ENCODE measurements at regions not wholly inside any gene's neighbourhood (a gene's known extent, or its start where the extent isn't known, plus 50 kb on each side); places are given as distances from the start of the nearest gene placed in this dataset.
A peak's percentile ranks its signal among the peaks of the same experiment; 100 is the strongest.
"Not testable (repeated sequence)": the region's sequence is repeated elsewhere in the genome, so short reads cannot be mapped to it uniquely, and the experiment has no call there.

DNA sequence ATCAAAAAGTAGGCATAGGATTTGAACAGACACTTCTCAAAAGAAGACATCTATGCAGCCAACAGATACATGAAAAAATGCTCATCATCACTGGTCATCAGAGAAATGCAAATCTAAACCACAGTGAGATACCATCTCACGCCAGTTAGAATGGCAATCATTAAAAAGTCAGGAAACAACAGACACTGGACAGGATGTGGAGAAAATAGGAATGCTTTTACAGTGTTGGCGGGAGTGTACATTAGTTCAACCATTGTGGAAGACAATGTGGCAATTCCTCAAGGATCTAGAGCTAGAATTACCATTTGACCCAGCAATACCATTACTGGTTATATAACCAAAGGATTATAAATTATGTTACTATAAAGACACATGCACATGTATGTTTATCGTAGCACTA is 424.0 kb downstream of the SATB2 start:
- not testable (repeated sequence) for DNase-seq (ENCODE audit: low read depth)

DNA sequence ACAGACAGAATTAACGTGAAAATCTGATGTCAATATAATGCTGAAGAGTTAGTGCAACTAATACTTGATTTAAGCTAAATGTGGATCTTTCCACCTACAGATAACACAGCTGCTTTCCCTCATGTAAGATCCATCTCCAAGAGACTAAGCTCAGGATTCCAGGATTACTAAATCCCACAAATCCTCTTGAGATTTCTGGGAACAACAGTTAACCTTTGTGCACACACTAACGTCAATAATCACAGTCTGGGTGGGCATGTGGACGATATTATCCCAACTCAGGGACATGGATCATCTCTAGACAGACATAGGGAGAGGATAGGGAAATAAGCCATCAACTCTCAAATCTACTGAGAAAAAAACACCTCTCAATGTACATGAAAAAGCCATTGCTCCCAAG is 432.6 kb downstream of the SATB2 start:
- DNase-seq (ENCODE audit: low read depth): no peak

DNA sequence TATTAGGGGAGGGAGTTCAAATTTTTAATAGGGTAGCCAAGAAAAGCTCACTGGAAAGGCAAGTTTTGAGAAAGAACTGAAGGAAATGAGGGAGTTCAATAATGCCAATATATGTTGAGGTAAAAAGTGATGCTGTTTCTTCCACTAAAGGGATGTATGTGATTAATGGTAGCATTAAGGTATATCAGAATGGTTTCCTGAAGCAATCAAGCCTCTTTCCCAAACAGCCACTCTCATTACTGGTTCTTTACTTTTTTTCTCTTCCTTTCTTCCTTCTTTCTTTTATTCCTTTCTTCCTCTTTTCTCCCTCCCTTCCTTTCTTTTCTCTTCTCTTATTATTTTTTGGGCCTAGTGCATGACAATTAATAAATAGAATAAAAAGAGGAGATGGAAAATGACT is 433.5 kb downstream of the SATB2 start:
- no peak for DNase-seq (ENCODE audit: low read depth)

DNA sequence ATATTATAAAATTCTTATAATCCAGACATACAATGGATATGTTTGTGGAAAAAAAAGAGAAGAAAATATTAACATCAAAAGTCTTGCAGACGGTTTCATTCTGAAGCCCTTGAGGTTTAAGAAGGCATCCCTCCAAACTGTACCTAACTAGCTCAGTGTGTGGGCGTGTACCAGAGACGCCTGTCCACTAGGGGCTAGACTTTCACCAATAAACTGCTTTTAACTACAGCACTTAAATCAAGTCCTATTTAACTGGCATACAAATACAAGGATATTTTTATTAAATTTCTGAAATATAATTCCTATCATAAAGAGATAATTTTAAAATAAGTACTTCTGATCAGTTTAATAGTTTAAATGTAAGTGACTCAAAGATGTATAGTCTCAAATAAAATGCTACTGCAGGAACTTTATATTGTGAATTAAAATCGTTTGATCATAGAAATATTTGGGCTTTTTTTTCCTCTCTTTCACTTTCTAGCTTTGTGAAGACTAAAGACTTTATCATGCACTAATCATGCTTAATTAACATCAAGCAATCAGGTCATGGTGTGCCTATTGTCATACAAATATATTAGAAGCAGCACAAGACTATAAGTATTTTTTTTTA is 437.7 kb downstream of the SATB2 start:
- DNase-seq (ENCODE audit: low read depth): peak; percentile 46

DNA sequence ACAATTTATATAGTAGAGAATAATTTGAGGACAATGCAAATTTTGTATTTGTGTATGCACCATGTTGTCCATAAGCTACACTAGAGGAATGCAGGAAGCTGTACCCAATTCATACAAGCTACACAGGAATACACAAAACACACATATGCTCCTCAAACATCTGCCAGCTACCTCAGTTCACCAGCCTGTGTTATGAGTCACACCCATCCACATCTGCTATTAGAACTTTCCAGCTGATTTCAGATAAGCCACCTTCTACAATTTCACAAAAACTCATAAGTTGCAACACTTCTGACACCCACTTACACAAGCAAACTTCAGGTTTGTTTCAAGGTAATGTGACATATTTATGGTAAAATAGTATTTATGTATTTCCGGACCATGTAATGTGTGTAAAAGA is 438.9 kb downstream of the SATB2 start:
- DNase-seq (ENCODE audit: low read depth): no peak

DNA sequence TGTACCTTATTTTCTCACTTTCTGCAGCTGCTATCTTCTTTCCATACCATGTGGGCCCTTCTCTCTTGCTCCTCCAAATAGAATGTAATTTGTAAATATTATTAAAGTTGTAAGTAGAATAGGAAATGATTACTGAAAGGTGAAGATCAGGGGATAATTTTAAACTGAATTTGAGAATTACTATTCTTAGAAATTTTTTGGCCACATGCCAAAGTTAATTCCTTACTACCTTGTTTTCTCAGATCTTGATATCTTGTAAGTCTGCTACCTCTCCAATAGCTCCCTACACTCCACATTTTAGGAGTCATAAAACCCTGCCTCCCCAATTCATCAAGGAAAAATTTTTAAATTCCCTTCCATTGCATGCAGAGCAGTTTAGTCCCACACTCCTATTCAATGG is 442.7 kb downstream of the SATB2 start:
- no peak for DNase-seq (ENCODE audit: low read depth)

DNA sequence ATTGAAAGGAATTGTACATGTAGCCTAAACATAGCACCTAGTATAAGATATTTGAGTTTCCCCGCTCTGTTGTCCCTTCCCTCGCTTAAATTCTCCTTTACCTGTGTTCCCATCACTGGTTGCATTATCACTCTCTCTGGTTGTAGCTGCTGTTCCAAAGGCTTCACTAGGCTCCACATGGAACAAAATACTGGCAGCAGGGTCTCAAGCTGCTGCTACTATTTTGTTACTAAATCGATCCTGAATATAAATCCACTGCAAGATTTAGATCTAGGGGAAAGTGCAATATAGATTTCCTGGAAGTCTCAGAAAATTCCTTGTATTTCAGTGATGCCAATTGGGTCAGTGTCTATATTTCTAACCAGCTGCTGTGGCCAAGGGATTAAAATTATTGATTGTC is 443.5 kb downstream of the SATB2 start:
- DNase-seq (ENCODE audit: low read depth): no peak

DNA sequence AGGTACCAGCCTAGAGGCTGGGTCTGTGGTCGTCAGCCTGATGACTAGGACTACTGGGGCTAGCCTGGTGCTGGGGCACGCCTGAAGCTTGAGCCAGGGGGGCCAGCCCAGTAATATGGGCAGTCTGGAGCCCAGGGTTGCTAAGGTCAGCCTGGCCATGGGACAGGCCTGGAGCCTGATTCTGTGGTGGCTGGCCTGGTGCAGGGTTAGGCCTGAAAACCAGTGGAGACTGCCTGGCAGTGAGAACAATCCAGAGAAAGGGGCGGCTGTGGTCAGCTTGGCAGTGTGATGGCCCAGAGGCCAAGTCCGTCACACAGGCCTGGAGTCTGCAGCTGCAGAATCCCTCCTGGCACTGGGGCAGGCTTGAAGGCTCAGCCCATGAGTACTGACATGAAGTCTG is 445.8 kb downstream of the SATB2 start:
- DNase-seq (ENCODE audit: low read depth): no peak

DNA sequence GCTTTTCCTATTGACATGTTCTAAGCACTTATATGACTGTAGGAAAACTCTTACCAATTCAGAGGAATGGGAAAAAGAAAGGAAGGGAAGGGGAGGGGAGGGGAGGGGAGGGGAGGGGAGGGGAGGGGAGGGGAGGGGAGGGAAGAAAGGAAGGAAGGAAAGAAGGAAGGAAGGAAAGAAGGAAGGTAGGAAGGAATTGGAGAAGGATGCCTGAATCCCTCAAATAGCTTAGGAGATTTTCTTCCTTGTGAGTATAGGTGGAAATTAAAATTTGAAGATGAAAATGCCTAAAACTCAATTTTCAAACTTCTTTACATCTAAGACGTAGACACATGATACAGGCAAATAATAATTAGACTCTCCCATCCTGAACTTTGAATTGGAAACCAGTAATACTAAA is 463.1 kb downstream of the SATB2 start:
- no peak for DNase-seq (ENCODE audit: low read depth)

DNA sequence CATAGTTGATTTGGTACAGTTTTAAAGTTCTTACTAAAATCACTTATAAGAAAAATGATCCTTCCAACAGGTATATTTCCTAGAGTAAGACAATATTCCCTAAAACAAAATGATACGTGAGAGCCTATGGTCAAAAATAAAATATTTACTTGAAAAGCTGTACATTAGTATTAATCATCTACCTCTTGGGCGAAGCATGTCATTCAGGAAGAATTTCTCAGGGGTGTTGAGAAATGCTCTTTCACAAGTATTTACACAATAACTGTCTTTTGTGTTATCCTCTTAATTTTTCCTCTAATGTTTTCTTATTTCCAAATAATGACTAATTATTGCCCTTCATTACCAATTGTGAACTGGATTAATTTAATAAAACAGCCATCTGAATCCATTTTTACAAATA is 466.3 kb downstream of the SATB2 start:
- DNase-seq (ENCODE audit: low read depth): no peak

DNA sequence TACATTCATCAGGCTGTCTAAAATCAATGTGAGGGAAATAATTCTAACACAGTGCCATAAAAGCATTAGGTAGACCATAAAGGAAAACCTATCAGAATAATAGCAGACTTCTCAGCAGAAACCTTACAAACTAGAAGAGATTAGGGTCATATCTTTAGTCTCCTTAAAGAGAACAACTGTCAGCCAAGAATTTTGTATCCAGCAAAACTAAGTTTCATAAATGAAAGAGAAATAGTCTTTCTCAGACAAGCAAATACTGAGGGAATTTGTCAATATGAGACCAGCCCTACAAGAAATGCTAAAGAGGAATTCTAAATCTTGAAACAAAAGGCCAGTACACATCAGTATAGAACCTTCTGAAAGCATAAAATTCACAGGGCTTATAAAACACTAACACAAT is 482.0 kb downstream of the SATB2 start:
- no peak for DNase-seq (ENCODE audit: low read depth)

DNA sequence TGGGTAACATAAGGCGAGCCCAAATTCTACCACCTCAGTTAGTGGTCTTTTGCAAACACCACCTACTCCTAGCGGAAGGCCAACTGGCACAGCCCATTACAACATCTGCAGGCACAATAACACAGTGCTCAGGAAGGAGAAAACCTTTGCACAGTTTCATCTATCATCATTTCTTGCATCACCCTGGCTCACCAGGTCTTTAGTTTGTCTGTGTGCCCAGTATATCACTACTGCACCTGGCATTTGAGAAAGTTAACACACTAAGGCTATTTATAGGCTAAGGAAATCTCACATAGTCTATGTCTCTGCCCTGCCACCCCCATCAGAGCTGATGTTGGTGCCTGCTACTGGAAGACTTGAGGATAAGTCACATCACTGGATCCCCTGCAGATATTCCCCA is 484.0 kb downstream of the SATB2 start:
- no peak for DNase-seq (ENCODE audit: low read depth)

DNA sequence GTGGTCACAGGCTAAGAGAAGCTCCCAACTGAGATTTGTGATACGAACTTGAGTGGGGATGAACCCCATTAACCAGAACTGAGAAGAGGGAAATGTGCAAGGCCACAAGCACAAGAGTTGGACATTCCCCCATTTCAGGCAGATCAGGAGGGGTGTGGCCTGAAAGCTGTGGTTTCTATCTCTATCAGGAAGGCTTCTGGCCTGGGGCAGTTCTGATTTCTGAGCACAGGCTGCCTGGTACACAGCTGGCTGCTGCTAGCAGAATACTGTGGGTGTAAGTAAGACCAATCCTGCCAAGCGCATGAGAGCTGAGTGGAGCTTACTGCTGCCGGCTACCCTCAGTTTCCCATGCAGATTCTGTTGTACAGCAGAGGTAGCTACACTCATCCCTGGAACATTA is 484.6 kb downstream of the SATB2 start:
- DNase-seq (ENCODE audit: low read depth): no peak

DNA sequence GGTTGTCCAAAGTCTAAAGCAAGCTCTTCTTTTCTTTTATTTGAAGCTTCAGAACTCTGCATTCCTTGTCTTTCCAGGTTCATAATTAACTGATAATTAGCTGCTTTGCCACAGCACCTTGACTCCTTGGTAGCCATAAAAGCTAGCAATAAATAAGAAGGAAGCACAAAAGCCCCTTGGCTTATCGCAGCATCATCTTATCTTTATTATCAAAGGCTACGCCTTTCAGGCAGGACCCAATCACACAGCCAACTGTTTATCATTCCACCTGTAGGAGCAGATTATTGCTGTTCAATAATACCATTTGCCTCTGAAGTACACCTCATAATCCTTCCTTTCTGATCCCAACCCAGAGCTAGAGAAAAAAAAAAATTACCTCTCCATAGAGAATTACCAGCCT is 489.2 kb downstream of the SATB2 start:
- no peak for DNase-seq (ENCODE audit: low read depth)

DNA sequence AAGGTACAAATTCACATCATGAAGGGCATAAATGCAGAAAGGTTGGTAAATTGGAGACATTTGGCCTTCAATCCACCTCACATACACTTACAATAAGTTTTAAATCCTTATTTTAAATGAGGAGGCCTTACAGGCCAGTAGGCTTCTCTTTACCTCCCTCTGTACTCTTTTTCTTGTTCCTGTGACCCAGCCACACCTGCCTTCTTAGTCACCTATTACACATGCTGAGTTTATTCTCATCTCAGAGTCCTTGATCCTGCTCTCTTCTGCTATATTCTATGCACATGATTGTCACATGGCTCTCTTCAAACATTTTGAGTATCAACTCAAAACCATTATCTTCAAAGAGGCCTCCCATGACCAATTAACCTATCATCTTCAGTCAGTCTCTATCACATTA is 491.5 kb downstream of the SATB2 start:
- DNase-seq (ENCODE audit: low read depth): no peak

DNA sequence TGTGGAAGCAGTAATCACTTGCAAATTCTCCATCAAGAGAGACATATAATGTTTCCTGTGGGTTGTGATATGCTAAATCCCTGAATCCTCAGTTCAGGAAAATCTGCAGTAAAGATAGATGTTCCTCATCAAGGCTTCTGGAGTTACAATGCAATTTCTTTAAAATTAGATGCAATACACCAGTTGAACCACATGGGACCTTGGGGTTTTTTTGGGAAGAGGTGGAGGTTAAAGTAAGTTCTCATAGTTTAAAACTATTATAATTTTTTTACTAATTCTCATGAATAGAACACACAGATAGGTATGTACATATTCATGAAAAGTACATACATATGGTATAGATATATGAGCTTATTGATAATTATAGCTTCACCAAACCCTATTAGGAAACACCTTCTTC is 496.2 kb downstream of the SATB2 start:
- DNase-seq (ENCODE audit: low read depth): no peak

DNA sequence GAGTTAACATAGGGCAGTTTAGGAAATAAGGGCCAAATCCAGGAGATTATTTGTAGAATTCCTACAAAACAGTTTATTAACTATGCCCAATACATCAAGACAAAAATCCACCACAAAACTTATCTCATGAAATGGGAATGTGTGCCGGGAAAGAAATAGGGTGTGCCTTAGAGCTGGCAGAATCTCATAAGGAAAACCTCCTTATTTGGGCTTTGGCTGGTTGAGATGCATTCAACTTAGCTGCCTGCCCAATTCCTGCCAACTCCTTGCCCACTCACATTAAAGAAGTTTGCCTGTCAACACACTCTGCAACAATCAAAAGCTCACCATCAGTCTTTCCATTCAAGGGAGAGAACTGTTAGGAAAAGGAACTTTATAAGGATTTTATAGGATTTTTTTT is 500.6 kb downstream of the SATB2 start:
- DNase-seq (ENCODE audit: low read depth): no peak

DNA sequence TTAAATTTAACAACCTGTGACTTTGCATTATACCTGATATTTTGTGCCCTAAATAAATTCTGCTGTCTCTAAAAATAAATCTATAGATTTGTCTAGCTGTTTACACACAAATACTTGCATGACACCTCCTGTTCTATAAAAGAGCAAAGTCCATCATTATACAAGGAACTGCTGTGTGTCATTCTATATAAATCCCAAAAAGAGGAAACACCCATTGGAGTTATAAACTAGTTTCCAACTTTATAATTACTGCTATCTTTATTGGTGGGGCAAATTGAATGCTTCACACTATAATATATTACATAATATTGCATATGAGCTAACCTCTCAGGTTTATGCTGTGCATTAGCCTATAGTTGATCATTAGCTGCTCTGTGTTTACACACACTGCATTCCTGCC is 504.4 kb downstream of the SATB2 start:
- no peak for DNase-seq (ENCODE audit: low read depth)

DNA sequence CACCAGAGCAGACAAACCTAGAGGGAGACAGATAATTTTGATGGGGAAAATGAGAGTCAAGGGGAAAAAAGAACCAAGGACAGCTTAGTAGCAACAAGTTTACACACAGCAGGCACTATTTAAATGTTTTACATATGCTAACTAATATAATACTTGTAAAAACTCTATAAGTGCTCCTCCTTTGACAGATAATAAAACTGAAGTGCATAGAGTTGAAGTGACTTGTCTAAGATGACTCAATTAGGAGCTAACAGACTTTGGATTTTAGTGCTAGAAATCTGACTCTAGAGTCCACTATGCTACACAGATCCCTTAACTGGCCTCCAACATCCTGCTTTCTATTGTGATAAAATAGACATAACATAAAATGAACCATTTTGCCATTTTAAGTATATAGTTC is 506.9 kb downstream of the SATB2 start:
- no peak for DNase-seq (ENCODE audit: low read depth)

DNA sequence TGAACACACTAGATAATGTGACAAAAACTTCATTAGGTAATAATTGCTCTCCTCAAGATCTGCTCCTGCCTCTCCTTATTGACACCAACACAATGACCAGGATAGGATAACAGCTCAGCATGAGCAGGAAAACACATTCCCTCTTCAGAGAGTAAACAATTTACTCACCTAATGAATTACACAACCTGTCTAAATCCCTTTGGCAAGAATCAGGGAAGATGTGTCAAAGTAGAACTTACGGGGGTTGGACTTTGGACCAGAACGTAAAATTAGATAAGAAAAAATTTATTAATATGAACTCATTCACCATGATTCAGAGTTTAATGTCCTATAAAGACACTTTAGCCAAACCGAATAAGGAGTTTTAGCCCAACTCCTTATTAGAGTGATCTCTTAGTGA is 512.2 kb downstream of the SATB2 start:
- DNase-seq (ENCODE audit: low read depth): no peak

DNA sequence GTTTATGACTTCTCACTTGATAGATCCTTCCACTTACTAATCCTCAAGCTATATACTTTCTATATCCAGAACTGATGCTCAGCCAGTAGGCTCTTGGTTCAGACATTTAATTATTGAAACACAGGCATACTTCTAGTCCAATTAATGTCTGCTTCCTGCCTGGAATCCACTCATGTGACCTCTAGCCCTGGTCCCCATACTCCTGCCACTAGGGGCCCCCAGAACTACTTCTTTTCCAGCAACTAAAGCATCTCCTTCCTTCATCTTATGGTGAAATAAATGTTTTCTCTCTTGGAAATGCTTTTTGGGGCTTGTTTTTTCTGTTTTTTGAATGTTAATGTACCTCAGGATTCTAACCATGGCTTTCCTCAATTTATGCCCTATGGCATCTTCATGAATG is 527.6 kb downstream of the SATB2 start:
- no peak for DNase-seq (ENCODE audit: low read depth)

DNA sequence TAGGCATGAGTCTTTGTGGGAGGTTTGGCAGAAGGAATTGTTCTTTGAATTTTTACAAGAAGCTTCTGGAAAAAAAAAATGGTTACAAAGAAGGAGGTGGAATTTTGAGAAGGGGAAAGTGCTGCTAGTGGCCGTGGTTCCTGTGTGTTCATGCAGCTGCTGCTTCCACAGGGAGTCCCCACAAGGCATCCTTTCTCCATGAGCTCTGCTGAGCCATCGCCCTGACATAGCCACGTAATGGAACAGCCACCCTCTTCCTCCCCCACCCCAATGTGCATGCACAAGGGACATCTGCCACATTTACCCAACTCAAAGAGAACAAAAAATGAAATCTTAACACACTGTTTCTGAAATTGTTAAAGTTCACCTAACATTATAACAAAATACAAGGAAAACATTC is 529.7 kb downstream of the SATB2 start:
- no peak for DNase-seq (ENCODE audit: low read depth)

DNA sequence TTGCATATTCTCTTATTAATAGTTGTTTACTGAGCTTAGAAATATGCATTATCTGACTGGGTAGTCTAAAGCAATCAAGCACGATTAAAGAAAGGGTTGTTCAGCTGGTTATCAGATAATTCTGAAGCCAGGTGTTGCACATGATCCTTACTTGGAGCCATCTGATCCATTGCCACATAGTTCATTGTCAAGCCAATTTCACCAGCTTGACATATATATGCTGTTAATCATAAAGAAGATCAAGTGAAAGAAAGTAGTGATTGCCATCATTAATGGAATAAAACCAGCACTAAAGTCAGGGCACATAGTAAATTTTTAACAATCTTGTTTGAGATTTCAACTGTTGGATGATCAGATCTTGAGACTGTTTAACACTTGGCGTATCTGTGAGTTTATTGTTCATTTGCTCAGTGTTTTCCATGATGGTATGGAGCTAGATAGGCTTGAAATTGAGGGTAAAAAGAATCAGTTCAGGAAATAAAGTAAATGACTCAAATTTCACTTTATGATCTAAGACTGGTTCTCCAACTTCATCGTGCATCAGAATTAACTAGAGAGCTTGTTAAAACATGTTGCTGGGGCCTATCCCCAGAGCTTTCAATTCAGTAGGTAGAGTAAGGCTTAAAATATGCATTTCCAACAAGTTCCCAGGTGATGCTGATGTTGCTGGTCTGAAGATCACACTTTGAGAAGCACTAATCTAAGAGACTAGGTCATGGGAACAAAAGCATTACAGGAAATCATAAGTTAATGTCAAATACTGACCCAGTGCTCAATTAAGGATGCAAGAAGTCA is 539.6 kb downstream of the SATB2 start:
- no peak for DNase-seq (ENCODE audit: low read depth)

DNA sequence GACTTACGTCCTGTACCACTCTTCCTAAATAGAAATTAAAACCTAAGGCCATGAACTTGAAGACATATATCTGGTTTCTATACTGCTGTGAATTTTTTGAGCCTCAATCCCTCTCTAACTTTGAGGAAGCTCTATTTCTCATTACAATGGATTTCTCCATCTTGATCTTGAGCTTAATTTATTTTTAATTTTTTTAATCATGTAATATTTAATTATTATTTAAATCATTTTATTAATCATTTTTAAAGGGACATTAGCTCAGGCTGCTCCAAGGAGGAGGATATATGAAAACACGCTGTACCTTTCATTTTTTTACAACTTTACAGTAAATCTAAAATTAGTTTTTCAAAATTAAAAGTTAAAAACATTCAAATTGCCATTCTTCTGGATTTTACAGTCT is 540.5 kb downstream of the SATB2 start:
- no peak for DNase-seq (ENCODE audit: low read depth)
